Stimulated activated naive CD8-positive, alpha-beta T cell treated with anti-CD3 and anti-CD28 coated beads, Interleukin-15, Interleukin-2, amounts not matched to agents 100 U/mL and 50 U/mL, for 24 hours (primary cell): ENCODE measurements at regions not wholly inside any gene's neighbourhood (a gene's known extent, or its start where the extent isn't known, plus 50 kb on each side); places are given as distances from the start of the nearest gene placed in this dataset.
"Not testable (repeated sequence)": the region's sequence is repeated elsewhere in the genome, so short reads cannot be mapped to it uniquely, and the experiment has no call there.

Experiments
- ATAC-seq: fragments of 150-1000 bp; cut with Tn5 transposase; one replicate; pipeline ENCODE4 v1.10.0; 2021
- DNase-seq: peaks from one replicate; pipeline ENCODE4 v3.0.0; 2021

DNA sequence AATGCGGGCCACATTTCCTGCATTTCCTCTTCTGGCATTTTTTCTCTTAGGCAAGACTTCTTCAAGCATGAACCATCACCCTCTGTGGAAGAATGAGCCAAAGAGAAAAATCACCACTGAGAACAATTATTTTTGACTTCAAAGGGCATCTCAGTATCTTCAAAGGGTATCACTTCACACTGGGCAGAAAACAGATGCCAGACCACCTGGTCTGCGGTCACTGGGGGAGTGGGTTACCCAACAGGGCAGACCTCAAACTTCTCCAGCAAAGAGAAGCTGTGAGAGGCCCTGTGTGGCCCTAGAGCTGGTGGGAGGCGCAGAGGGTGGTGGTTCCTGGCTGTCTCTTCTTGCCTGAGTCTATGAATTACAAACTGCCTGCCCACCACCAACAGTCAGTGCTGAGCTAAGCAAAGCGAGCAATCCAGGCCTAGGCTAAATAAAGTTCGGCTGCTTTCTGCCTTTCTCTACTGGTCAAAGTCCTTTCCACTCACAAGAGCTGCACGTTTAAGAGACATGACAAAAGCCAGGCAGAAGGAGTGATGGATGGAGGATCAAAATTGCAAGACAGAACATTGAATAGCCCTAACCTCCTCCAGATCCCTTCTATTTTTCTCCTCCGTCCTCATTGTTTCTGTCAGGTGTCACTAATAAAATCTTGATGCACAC is 602.7 kb upstream of the CDH5 start:
- ATAC-seq (peak; percentile 19), DNase-seq (no peak)

DNA sequence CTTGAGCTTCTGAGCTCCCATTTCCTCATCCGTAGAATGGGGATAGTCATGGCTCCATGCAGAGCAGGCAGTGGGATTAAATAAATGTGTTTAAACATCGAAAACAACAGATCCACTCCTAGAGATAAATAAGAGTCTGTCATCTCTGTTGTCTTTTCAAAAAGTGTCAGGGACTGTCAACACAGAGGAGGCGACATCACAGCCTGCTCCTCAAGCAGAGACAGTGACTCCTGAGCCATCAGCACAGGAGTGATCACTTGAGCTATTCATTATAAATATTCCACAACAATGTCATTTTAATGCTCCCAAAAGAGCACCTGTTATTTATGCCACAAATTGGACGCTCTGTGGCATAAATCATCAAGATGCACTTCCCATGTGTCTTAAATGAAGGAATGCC is 605.6 kb upstream of the CDH5 start:
- no peak for DNase-seq

DNA sequence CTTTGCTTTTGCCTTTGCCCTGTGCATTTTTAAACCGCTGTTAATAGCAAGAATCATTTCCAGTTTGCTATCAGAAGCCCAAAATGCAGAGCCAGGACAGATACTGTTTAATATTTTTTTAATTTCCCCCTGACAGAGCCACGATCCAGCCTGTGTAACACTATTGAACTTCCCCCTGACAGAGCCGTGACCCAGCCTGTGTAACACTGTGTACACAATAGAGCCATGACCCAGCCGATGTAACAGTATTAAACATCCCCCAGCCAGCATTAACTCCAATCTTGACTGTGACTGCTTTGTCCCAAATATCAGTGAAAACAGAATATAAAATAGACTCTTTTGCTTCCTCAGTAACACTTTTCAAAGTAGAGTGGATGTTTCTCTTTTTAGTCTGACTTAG is 607.9 kb upstream of the CDH5 start:
- ATAC-seq = no peak
- DNase-seq = no peak

More for the DNA sequence above, 605.6 kb upstream of the CDH5 start:
- no peak for ATAC-seq

GRCh38 chr16:65757064-65757463 is 609.4 kb upstream of the CDH5 start:
- no peak for ATAC-seq
- DNase-seq = no peak

DNA sequence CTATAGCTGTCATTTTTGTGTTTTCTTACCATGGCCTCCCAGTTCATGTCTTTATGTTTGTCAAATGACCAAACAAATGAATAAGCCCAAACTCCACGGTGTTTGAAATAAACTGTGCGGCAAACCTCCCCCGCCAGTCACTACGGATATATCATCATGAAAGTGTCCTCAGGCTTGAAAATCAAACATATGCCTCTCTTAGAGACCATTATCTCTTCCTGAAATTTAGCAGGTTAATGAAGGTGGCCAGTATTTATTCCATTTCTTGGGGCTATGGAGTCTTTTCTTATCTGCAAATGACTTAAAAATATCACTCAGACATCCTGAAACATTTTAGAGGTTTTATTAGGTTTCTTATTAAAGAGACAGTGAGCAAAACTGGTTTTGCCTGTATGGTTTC is 610.3 kb upstream of the CDH5 start:
- no peak for DNase-seq
- ATAC-seq = no peak

DNA sequence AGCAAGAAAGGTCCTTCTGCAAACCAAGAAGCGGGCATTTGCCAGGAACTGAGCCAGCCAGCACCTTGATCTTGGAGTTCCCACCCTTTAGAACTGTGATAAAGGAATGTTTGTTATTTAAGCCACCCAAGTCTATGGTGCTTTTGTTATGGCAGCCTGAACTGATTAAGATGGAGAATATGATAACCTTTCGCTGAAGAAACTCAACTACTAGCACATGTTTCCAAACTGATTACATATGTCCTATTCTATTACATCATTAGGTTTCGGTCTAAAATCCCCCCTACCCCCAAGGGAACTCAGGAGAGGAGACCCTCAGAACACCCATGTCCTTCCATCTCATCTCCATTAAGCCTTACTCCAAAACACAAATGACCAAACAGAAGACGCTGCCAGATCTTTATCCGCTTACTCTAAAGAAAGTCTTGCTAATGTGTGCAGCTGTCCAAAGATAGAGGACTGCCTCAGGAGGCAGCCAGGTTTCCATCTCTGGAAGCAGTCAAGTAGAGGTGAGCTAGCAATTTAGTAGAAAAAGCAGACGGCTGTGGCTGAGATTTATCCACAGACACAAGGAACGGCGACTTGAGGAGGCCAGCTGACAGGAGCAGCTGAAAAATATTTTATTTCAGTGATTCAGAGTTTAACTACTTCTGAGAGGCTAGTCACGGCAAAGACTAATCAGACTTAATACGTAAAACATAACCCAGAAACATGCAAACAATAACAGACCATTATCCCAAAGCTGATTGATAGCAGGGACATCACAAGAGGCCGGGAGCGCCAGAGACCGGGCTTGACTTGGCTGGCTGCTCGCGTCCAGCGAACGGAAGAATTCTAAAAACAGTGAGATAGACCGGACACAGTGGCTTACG is 611.4 kb upstream of the CDH5 start:
- DNase-seq (no peak), ATAC-seq (no peak)

- ATAC-seq = no peak
- DNase-seq = no peak
Observed at GRCh38 chr16:65752522-65752844, 614.0 kb upstream of the CDH5 start.

DNA sequence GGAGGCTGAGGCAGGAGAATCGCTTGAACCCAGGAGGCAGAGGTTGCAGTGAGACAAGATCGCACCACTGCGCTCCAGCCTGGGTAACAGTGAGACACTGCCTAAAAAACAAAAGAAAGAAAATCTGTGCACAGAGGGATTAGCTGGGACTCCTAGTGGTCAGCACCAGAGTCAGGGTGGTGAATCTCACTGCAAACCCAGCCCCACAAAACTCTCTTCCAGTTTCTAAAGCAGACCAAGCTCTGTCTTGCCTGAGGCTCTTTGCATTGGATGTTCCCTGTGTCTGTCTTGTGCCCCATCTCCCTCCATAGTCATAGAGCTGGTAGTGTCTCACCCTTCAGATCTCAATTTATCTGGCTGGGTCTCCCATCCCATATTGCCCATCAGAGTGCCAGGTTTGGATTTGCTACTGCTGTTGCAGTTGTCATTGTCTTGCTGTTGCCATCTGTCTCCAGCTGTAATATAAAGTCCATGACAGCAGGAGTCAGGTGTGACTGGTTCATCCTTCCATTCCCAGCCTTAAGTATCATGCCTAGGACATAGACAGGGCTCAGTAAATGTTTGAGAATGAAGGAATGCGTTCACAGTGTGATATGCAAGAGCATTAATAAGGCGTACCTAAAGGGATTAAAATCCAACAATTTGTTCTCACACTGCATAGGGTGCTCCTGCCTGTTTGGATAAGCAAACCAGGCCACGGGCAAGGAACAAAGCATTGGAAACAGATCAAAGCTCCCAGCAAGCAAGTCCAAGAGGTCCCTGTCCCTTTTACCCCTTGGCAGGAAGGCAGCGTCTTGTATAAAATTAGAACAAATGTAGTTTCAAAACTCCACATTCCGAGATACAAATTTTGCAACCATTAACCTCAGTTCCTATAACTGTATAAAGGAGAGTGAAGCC is 614.6 kb upstream of the CDH5 start:
- DNase-seq = no peak
- ATAC-seq = no peak

DNA sequence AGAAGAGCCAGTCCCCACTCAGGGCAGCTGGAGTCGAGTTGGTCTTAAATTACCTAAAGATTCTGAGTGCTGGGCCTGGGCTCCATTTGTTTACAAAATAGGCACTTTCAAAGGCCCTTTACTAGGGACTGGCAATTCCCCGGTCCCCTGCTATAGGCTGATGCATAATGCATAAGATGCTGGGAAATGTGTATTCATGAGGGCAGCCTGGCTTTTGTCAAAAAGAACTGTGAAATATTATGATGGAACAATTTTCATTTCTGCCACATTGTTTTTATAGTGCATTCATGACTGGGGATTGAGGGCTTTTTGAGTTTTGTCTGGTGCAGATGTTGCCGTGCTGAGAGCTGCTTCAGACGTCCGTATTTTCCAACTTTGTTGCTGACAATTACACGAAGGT is 617.0 kb upstream of the CDH5 start:
- DNase-seq = no peak
- ATAC-seq = no peak

DNA sequence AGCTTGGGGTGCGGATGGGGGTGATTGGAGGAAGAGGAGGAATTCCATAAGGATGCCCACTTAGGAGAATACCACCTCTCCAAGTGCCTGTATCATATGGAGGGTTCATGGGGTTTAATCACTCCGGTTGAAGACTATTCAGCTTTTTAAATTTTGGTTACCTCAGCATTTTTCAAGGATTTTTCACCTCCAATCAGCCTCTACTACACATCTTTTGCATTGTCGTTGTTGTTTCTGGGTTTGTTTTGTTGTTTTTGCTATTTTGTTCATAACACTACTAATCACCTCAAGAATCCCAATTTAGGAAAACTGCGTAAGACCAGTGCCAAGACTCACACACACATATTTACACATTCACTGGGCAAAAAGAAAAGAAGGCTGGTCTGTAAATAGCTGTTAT is 619.5 kb upstream of the CDH5 start:
- DNase-seq = no peak
- ATAC-seq = no peak

- DNase-seq (no peak), ATAC-seq (no peak)
Observed at GRCh38 chr16:65745201-65745708, 621.2 kb upstream of the CDH5 start.

DNA sequence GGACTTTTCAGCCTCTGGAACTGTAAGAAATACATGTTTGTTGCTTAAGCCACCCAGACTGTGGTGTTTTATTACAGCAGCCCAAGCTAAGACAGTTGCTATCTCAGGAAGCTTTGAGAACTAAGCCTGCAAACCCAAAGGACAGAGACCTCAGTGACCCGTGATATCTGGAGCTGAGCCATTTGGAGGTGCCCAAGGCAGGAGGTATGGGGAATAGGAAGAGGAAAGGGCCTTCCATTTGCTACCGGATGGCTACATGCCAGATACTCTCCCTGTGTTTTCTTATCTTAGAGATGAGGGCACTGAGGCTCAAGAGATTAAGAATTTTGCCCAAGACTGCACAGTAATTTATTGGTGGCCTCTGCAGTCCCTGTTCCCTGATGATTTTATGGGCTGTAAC is 622.1 kb upstream of the CDH5 start:
- ATAC-seq = no peak
- DNase-seq = no peak

DNA sequence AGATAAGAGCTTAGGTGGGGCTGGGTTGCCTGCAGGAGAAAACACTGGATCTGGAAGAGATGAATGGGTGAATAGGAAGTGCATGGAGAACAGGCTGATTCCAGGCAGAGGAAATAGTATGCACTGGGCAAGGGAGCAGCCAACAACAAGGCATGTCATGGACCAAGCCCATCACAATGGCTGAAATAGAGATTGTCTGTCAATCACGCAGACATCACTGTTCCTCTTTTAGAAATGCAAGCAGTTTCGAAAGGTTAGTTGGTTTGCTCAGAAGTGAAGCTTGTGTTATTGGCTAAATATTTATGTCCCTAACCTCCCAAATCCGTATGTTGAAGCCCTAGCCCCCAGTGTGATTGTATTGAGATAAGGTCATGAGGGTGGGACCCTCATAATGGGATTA is 621.7 kb upstream of the CDH11 start:
- DNase-seq = no peak

DNA sequence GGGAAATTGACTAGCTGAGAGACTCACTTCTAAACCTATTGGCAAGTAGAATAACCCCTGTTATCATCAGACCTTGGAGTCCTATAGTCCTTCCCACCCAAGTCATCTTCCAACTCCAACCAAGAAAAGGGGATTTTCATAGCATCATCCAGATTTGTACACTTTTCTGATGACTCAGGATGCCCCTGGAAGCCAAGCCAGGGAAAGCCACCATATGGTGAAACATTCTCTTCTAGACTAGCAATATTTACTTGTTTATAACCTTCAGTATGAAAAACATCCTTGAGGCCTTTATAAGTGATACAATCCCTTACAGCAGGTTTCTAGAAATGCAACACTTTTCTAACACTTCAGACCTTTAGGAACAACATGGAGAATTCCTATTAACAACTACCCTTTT is 618.8 kb upstream of the CDH11 start:
- DNase-seq = no peak
- no peak for ATAC-seq

More for the DNA sequence above, 621.7 kb upstream of the CDH11 start:
- no peak for ATAC-seq

DNA sequence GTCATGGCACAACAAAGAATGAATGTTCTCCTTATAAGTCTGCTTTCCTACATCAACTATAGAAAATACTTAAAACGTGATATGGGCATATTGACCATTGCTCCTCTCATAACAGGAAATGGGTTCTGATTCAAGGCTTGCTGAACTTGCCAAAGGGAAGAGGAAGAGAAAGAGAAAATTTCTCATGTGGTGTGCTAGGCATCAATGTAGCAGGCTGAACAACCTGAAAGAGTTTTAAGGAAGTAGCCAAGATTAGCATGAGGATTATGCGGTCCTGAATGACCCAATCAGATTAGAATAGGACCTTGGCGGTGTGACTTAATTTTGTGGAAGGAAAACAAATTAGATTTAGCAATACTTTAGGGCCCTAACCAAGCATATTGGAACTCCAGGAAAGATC is 617.7 kb upstream of the CDH11 start:
- DNase-seq = no peak
- ATAC-seq = no peak

GRCh38 chr16:65737831-65738230 is 616.0 kb upstream of the CDH11 start:
- no peak for DNase-seq
- no peak for ATAC-seq

DNA sequence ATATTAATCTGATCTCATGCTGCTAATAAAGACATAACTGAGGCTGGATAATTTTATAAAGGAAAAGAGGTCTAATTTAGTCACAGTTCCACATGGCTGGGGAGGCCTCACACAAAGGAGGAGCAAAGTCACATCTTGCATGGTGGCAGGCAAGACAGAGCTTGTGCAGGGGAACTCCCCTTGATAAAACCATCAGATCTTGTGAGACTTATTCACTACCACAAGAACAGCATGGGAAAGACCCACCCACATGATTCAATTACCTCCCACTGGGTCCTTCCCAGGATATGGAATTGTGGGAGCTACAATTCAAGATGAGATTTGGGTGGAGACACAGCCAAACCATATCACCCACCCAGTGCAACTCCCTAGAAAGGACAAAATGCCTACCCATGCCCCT is 613.8 kb upstream of the CDH11 start:
- not testable (repeated sequence) for ATAC-seq, DNase-seq

- no peak for ATAC-seq
- no peak for DNase-seq
Observed at GRCh38 chr16:65733721-65734120, 611.9 kb upstream of the CDH11 start.

GRCh38 chr16:65731833-65732232 is 610.0 kb upstream of the CDH11 start:
- ATAC-seq (no peak), DNase-seq (no peak)

GRCh38 chr16:65728652-65729051 is 606.8 kb upstream of the CDH11 start:
- ATAC-seq (no peak), DNase-seq (no peak)

DNA sequence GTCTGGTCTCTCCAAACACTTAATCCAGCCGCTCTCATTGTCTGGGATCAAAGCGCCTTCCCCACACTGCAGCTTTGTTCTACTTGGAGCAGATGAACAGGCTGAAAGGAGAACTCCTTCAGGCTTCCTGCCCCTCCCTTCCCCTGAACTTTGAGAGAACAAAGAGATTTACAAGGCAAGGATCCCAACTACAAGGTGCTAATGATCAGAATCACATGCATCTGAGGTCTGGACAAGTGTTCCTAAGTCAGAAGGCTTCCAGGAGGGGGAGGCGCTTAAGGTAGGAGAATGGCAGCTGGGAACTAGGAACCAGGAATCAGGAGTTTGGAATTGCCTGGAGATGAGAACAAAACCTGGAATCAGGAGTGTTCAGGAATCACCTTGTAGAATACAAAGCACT is 606.3 kb upstream of the CDH11 start:
- ATAC-seq (no peak), DNase-seq (no peak)

DNA sequence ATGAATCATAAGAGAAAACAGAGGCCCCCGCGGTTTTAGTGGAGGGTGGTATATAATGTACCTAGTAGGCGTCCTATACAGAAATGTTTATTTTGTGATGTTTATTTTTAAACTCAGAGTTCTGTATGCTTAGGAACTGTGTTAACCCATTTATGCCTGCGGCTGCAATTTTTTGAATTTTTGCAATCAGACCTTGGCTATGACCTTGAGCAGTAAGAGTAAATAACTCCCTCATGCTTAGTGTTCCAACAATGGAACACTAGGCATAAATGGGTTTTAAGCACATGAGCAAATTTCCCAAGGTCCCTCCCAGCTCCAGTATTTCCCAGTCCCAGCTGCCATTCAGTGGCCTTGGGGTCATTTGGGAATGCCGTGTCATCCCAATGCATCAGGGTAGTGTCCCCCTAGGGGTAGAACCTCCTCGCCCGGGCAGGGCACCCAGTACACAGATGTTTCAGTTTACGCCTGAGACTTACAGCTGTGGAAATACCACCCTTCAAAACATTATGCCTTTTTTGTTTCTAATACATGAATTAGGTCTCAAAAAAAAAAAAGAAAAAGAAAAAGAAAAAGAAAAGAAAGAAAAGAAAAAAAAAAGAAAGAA is 605.8 kb upstream of the CDH11 start:
- DNase-seq (no peak), ATAC-seq (no peak)
